IMR-90 (cell line): ENCODE measurements at regions not wholly inside any gene's neighbourhood (a gene's known extent, or its start where the extent isn't known, plus 50 kb on each side); places are given as distances from the start of the nearest gene placed in this dataset.

ENCODE experiments used
- ATAC-seq: fragments of 200-7000 bp; cut with Tn5 transposase; 2 replicates; pipeline ENCODE4 v1.9.1; 2020; ENCODE audit warnings: low read depth, mild to moderate bottlenecking, moderate library complexity
- BruUV-seq: library from RNA; stranded (reverse); fragments of 400-500 nt; replicated peaks from 2 replicates; lab custom pipeline; 2021; lab: Mats Ljungman, UMichigan
- CTCF ChIA-PET: fragments of 300-600 bp; formaldehyde crosslinking; extraction: SDS; loops from one replicate; lab custom pipeline; 2021; ENCODE audit warnings: antibody characterized with exemption; lab: Yijun Ruan, JAX
- POLR2A ChIA-PET: fragments of 300-600 bp; sonication (Branson Sonifier 250); formaldehyde crosslinking; loops from one replicate; lab custom pipeline; 2022; ENCODE audit warnings: antibody characterized with exemption; ENCODE audit not compliant: unreplicated experiment; lab: Charles Lee
- DNase-seq: peaks from one replicate; pipeline ENCODE4 v3.0.0; 2013
- H2AFZ ChIP-seq: replicated peaks from 2 replicates; pipeline ENCODE3; 2013; ENCODE audit warnings: low read length, mild to moderate bottlenecking; ENCODE audit not compliant: poor library complexity
- H2AK5ac ChIP-seq: 2 replicates; pipeline ENCODE4 v1.6.1; 2013; ENCODE audit warnings: low read depth, low read length, inconsistent platforms
- H2AK9ac ChIP-seq: replicated peaks from 2 replicates; pipeline ENCODE3; 2013; ENCODE audit warnings: mild to moderate bottlenecking, low read depth, low read length, moderate library complexity; ENCODE audit not compliant: poor library complexity
- H2BK120ac ChIP-seq: 2 replicates; pipeline ENCODE4 v1.6.1; 2013; ENCODE audit warnings: low read depth, low read length, inconsistent platforms
- H2BK15ac ChIP-seq: 3 replicates; pipeline ENCODE4 v1.6.1; 2013; ENCODE audit warnings: low read depth, low read length, inconsistent platforms
- H2BK20ac ChIP-seq: 2 replicates; pipeline ENCODE4 v1.6.1; 2013; ENCODE audit warnings: low read depth, mild to moderate bottlenecking, inconsistent platforms, low read length, moderate library complexity
- H2BK5ac ChIP-seq: 2 replicates; pipeline ENCODE4 v1.6.1; 2013; ENCODE audit warnings: mild to moderate bottlenecking, low read depth, low read length, inconsistent platforms; ENCODE audit not compliant: poor library complexity, severe bottlenecking
- H3K14ac ChIP-seq: replicated peaks from 2 replicates; pipeline ENCODE4 v1.6.1; 2013; ENCODE audit warnings: low read depth, low read length, inconsistent platforms
- H3K18ac ChIP-seq: 2 replicates; pipeline ENCODE4 v1.6.1; 2013; ENCODE audit warnings: low read depth, low read length, control low read depth
- H3K23ac ChIP-seq: 2 replicates; pipeline ENCODE4 v1.6.1; 2013; ENCODE audit warnings: low read depth, low read length, inconsistent platforms
- H3K27ac ChIP-seq: 2 replicates; pipeline ENCODE4 v1.5.1; 2013; ENCODE audit warnings: mild to moderate bottlenecking, control low read depth, low read length; ENCODE audit not compliant: insufficient read depth
- H3K27me3 ChIP-seq: 2 replicates; pipeline ENCODE4 v1.6.1; 2013; ENCODE audit warnings: low read length; ENCODE audit not compliant: control insufficient read depth, insufficient read depth
- H3K36me3 ChIP-seq: 2 replicates; pipeline ENCODE4 v1.6.1; 2013; ENCODE audit warnings: low read length, mixed read lengths; ENCODE audit not compliant: control insufficient read depth, insufficient read depth
- H3K4ac ChIP-seq: 2 replicates; pipeline ENCODE4 v1.6.1; 2013; ENCODE audit warnings: low read depth, low read length, inconsistent platforms
- H3K4me1 ChIP-seq: 2 replicates; pipeline ENCODE4 v1.6.1; 2013; ENCODE audit warnings: low read length, mixed read lengths; ENCODE audit not compliant: control insufficient read depth, insufficient read depth
- H3K4me2 ChIP-seq: 2 replicates; pipeline ENCODE4 v1.6.1; 2013; ENCODE audit warnings: low read depth, mild to moderate bottlenecking, control low read depth, low read length, moderate library complexity
- H3K4me3 ChIP-seq: 2 replicates; pipeline ENCODE4 v1.5.1; 2013; ENCODE audit warnings: low read depth, mild to moderate bottlenecking, control low read depth, low read length, moderate library complexity; ENCODE audit not compliant: insufficient read depth
- H3K56ac ChIP-seq: 2 replicates; pipeline ENCODE4 v1.6.1; 2013; ENCODE audit warnings: low read length, inconsistent platforms; ENCODE audit not compliant: insufficient read depth; ENCODE audit errors: extremely low read depth
- H3K79me1 ChIP-seq, 2 experiments: 2 replicates each; pipeline ENCODE4 v1.6.1; 2013; ENCODE audit warnings: low read length in 2 of 2, inconsistent platforms in 1 of 2, low read depth in 1 of 2
- H3K9ac ChIP-seq: 2 replicates; pipeline ENCODE4 v1.6.1; 2013; ENCODE audit warnings: low read depth, low read length, control low read depth
- H3K9me1 ChIP-seq: 2 replicates; pipeline ENCODE4 v1.6.1; 2013; ENCODE audit warnings: low read length, inconsistent platforms; ENCODE audit not compliant: insufficient read depth
- H3K9me3 ChIP-seq: 2 replicates; pipeline ENCODE4 v1.6.1; 2013; ENCODE audit warnings: low read length; ENCODE audit not compliant: control insufficient read depth, insufficient read depth
- H4K20me1 ChIP-seq: 2 replicates; pipeline ENCODE4 v1.6.1; 2013; ENCODE audit warnings: low read length, inconsistent platforms; ENCODE audit not compliant: insufficient read depth
- H4K5ac ChIP-seq: 2 replicates; pipeline ENCODE4 v1.6.1; 2013; ENCODE audit warnings: mild to moderate bottlenecking, low read depth, low read length, control low read depth
- H4K8ac ChIP-seq, 2 experiments: 2 replicates each; pipeline ENCODE4 v1.6.1; 2013; ENCODE audit warnings: low read depth in 2 of 2, low read length in 2 of 2, control low read depth in 1 of 2, inconsistent platforms in 1 of 2
- H4K91ac ChIP-seq: 2 replicates; pipeline ENCODE4 v1.6.1; 2013; ENCODE audit warnings: low read depth, low read length, inconsistent platforms; ENCODE audit not compliant: insufficient read depth
- BHLHE40 ChIP-seq: fragments of 150-350 bp; IDR thresholded peaks from 2 replicates; pipeline ENCODE4 v1.6.1; 2016; ENCODE audit warnings: mild to moderate bottlenecking, low read depth, low read length
- CEBPB ChIP-seq: IDR thresholded peaks from 2 replicates; pipeline ENCODE4 v1.6.1; 2012; ENCODE audit warnings: low read depth, low read length, improper control_type of control experiment
- CHD1 ChIP-seq: IDR thresholded peaks from 2 replicates; pipeline ENCODE4 v1.6.1; 2012; ENCODE audit warnings: low read depth, low read length, improper control_type of control experiment
- CTCF ChIP-seq: conservative IDR thresholded peaks from 2 replicates; pipeline ENCODE4 v1.5.1; 2012; ENCODE audit warnings: mild to moderate bottlenecking, low read depth, low read length, improper control_type of control experiment
- FOS ChIP-seq: fragments of 150-350 bp; IDR thresholded peaks from 2 replicates; pipeline ENCODE4 v1.6.1; 2016; ENCODE audit warnings: low read depth, low read length
- MAFK ChIP-seq: IDR thresholded peaks from 2 replicates; pipeline ENCODE4 v1.6.1; 2012; ENCODE audit warnings: low read depth, low read length, improper control_type of control experiment
- MAZ ChIP-seq: IDR thresholded peaks from 2 replicates; pipeline ENCODE4 v1.6.1; 2012; ENCODE audit warnings: low read depth, mild to moderate bottlenecking, low read length, improper control_type of control experiment, moderate library complexity, borderline replicate concordance
- MXI1 ChIP-seq: IDR thresholded peaks from 2 replicates; pipeline ENCODE4 v1.6.1; 2012; ENCODE audit warnings: low read depth, mild to moderate bottlenecking, low read length, moderate library complexity, borderline replicate concordance
- NFE2L2 ChIP-seq: fragments of 150-350 bp; IDR thresholded peaks from 2 replicates; pipeline ENCODE4 v1.6.1; 2016; ENCODE audit warnings: low read depth, mild to moderate bottlenecking, low read length
- POLR2A ChIP-seq: IDR thresholded peaks from 2 replicates; pipeline ENCODE4 v1.6.1; 2012; ENCODE audit warnings: mild to moderate bottlenecking, low read depth, low read length
- RAD21 ChIP-seq: IDR thresholded peaks from 2 replicates; pipeline ENCODE4 v1.6.1; 2012; ENCODE audit warnings: low read length, improper control_type of control experiment
- RCOR1 ChIP-seq: IDR thresholded peaks from 2 replicates; pipeline ENCODE4 v1.6.1; 2012; ENCODE audit warnings: mild to moderate bottlenecking, low read length, improper control_type of control experiment; ENCODE audit not compliant: insufficient replicate concordance
- RFX5 ChIP-seq: IDR thresholded peaks from 2 replicates; pipeline ENCODE4 v1.8.0; 2012; ENCODE audit warnings: low read depth, mild to moderate bottlenecking, low read length, moderate library complexity
- SMC3 ChIP-seq: fragments of 150-350 bp; IDR thresholded peaks from 2 replicates; pipeline ENCODE4 v1.6.1; 2016; ENCODE audit warnings: low read depth, mild to moderate bottlenecking, antibody characterized with exemption, low read length, moderate library complexity
- USF2 ChIP-seq: fragments of 150-350 bp; IDR thresholded peaks from 2 replicates; pipeline ENCODE4 v1.6.1; 2017; ENCODE audit warnings: mild to moderate bottlenecking, antibody characterized with exemption, low read length, low read depth
- WGBS, 2 experiments: methylation state at CpG; one replicate each; pipeline versions ENCODE4 v1.1.5 to v1.1.7; 2013; ENCODE audit warnings: missing lambda C conversion rate in 2 of 2; ENCODE audit not compliant: insufficient read length in 1 of 2; ENCODE audit errors: extremely low coverage in 2 of 2; 5-methylcytosine and 5-hydroxymethylcytosine counted together
- dilution Hi-C: fragments of 300-500 bp; cut with HindIII; formaldehyde crosslinking; loops from one replicate; pipeline ENCODE4 v1.14.3; 2018; ENCODE audit warnings: low sequenced_read_pairs; ENCODE audit not compliant: unreplicated experiment
- in situ Hi-C: fragments of 300-500 bp; cut with MboI; formaldehyde crosslinking; loops from 3 replicates; pipeline ENCODE4 v1.14.3; 2019; ENCODE audit warnings: low sequenced_read_pairs, inconsistent platforms, mixed read lengths
- intact Hi-C: fragments of 100-400 bp; cut with micrococcal nuclease; formaldehyde crosslinking; loops from 2 replicates; pipeline ENCODE4 v1.10.0; 2022
- TF ChIP-seq, protein P1 (sequence below): fragments of 150-350 bp; IDR thresholded peaks from 2 replicates; pipeline ENCODE4 v1.6.1; 2016; ENCODE audit warnings: low read depth, mild to moderate bottlenecking, low read length, moderate library complexity, borderline replicate concordance

DNA sequence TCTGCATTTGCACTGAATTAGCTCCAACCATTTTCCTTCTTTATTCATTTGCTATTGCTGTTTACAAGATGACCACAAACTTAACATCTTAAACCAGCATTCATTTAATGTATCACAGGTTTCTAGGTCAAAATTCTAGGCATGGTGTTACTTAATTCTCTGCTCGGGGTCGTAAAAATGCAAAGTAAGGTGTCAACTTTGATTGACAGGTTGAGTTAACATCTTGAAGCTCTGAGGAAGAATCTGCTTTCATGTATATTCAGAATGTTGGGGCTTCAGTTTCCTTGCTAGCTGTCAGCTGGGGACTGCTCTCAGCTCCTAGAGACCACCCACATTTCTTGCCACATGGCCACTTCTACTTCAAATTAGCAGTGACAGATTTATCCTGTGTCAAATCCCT lies 348.7 kb upstream of the GRIN3A start:
- DNase-seq (no peak), ATAC-seq (no peak)
- H3K9ac ChIP-seq = no peak overlapping the region
- H4K5ac ChIP-seq = no peak overlapping the region
- H2AFZ ChIP-seq = no peak overlapping the region
- no peak overlapping the region for H2BK5ac ChIP-seq
- no peak overlapping the region for H3K4me3 ChIP-seq
- H4K91ac ChIP-seq = no peak overlapping the region
- dilution Hi-C loops = no loop called here
- no peak overlapping the region for H3K4ac ChIP-seq
- ChIA-PET CTCF (no interaction called here), POLR2A (no interaction called here)
- no peak overlapping the region for H3K56ac ChIP-seq
- no peak overlapping the region for H2BK15ac ChIP-seq
- no peaks in the 10 kb centered on the region for H4K20me1 ChIP-seq
- H2AK5ac ChIP-seq = no peak overlapping the region
- intact Hi-C loops = no loop called here
- H3K23ac ChIP-seq = no peak overlapping the region
- BruUV-seq = no TSS peak
- no peak overlapping the region for H3K27ac ChIP-seq
- H3K9me1 ChIP-seq = no peaks in the 10 kb centered on the region
- no peak overlapping the region for H3K14ac ChIP-seq
- H3K18ac ChIP-seq = no peak overlapping the region
- no peaks in the 10 kb centered on the region for H3K79me1 ChIP-seq
- no peak overlapping the region for H4K8ac ChIP-seq
- no peak overlapping the region for H2AK9ac ChIP-seq
- no peaks in the 10 kb centered on the region for H3K27me3 ChIP-seq
- in situ Hi-C loops = no loop called here
- H2BK120ac ChIP-seq = no peak overlapping the region
- H3K4me2 ChIP-seq = no peak overlapping the region
- H3K4me1 ChIP-seq = no peaks in the 10 kb centered on the region
- H3K36me3 ChIP-seq = no peaks in the 10 kb centered on the region
- H3K9me3 ChIP-seq = peaks cover 4% of the 10 kb centered on the region
- TF ChIP-seq MAZ = no peak
- TF ChIP-seq, protein P1, sequence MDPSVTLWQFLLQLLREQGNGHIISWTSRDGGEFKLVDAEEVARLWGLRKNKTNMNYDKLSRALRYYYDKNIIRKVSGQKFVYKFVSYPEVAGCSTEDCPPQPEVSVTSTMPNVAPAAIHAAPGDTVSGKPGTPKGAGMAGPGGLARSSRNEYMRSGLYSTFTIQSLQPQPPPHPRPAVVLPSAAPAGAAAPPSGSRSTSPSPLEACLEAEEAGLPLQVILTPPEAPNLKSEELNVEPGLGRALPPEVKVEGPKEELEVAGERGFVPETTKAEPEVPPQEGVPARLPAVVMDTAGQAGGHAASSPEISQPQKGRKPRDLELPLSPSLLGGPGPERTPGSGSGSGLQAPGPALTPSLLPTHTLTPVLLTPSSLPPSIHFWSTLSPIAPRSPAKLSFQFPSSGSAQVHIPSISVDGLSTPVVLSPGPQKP = no peak
- TF ChIP-seq POLR2A = no peak
- TF ChIP-seq FOS = no peak
- TF ChIP-seq MXI1 = no peak
- no peak for TF ChIP-seq RAD21
- TF ChIP-seq MAFK = no peak
- no peak for TF ChIP-seq SMC3
- no peak for TF ChIP-seq BHLHE40
- TF ChIP-seq CEBPB = no peak
- no peak for TF ChIP-seq CTCF
- no peak for TF ChIP-seq CHD1
- no peak for TF ChIP-seq NFE2L2
- no peak for TF ChIP-seq RCOR1
- TF ChIP-seq USF2 = no peak
- no peak for TF ChIP-seq RFX5
- no peak overlapping the region for H2BK20ac ChIP-seq
- WGBS, 2 experiments = no CpG with 5 or more reads among the region's 2 CpGs
